Cardiac fibroblast (primary cell): ENCODE measurements at regions not wholly inside any gene's neighbourhood (a gene's known extent, or its start where the extent isn't known, plus 50 kb on each side); places are given as distances from the start of the nearest gene placed in this dataset.

Source experiments
- DNase-seq, 2 donors: peaks; one replicate each; pipeline versions ENCODE4 v3.0.0 to v3.0.0-alpha.2; 2010; ENCODE audit warnings: low read depth in 2 of 2
- H3K4me3 ChIP-seq, 2 donors: replicated peaks in 1 of 2; 1 replicate in 1 of 2; 2 replicates in 1 of 2; pipeline ENCODE4 v1.5.1; 2011; ENCODE audit warnings: low read depth in 2 of 2, low read length in 2 of 2, mild to moderate bottlenecking in 2 of 2, moderate library complexity in 1 of 2
- CTCF ChIP-seq: IDR thresholded peaks from one replicate; pipeline ENCODE4 v1.5.1; 2011; ENCODE audit warnings: low read depth, mild to moderate bottlenecking, low read length, inconsistent platforms

DNA sequence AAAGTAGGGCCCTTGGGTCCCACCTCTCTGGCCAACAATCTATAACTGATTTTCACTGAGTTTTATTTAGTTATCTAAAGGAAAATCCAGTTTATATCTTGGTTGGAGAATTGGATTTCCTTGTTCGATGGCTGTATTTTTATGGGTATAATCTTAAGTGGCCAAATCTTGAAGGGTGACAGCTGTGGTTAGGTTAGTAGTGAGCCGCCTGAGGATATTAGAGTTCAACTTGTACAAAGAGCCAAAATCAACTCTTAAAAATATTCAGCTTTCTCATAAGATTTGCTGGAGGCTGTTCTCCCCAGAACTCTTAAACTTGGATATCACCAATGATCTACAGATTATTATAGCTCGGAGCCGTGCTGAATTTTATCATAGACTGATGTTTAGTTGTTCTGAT, 54.6 kb upstream of the UNC5C start:
- TF ChIP-seq CTCF: no peak
- H3K4me3 ChIP-seq: no peak overlapping the region
- no peak for DNase-seq

- no peak for TF ChIP-seq CTCF
These were observed 54.1 kb upstream of the UNC5C start for GRCh38 chr4:95602872-95603271.

DNA sequence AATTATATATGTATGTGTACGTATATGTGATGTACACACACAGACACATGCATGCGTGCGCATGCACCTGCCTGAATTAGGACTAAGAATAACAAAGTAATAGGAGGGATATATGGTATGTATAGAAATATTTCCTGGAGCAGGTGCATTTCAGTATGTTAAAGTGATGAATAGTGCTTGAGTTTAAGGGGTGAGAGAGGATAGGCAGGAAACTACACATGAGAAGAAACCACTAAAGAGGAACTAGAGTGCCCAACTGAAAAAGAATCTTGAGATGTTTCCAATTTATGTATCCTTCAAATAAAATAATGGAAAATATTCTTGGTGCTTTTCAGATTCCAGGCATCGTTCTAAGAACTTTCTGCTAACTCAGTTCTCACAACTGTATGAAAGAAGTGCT, 52.6 kb upstream of the UNC5C start:
- no peak for TF ChIP-seq CTCF
- no peak overlapping the region for H3K4me3 ChIP-seq
- no peak for DNase-seq

More at GRCh38 chr4:95602872-95603271, 54.1 kb upstream of the UNC5C start:
- H3K4me3 ChIP-seq: no peak overlapping the region
- no peak for DNase-seq

DNA sequence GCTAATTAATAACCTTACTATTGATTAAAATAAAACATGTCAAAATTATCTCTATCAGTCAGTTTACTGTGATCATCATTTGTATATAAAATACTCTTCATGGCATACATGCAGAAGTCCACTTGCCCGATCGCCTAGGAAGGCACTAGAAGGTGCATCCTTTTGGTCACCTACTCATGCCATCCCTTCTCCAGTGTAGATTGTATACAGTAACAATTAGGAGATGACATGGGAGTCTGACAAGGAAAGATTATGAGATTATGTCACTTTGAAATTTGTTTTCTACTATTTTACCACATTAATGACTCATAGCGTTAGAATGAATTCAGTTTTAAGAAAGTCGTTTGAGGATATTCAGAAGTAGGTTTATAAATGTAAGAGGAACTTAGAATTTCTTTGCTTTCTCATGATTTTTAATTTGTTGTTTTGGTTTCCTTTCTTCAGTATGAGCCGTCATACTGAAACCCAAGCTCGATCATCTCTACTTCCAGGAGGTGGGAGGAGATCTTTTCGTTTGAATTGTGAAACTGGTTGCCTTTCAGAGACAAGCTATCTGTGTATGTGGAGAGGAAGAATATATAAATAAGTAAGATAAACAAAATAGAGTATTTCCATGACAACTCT, 51.1 kb upstream of the UNC5C start:
- TF ChIP-seq CTCF: no peak
- DNase-seq: peak in 1 of 2 donors; percentile 11
- no peak overlapping the region for H3K4me3 ChIP-seq
